HEK293T (cell line): ENCODE measurements at regions not wholly inside any gene's neighbourhood (a gene's known extent, or its start where the extent isn't known, plus 50 kb on each side); places are given as distances from the start of the nearest gene placed in this dataset.
A peak's percentile ranks its signal among the peaks of the same experiment; 100 is the strongest.

Experiments used
- CTCF ChIA-PET: fragments of 350-600 bp; formaldehyde crosslinking; extraction: SDS; loops from one replicate; lab custom pipeline; 2021; ENCODE audit warnings: antibody characterized with exemption, inconsistent platforms; lab: Yijun Ruan, JAX
- POLR2A ChIA-PET: fragments of 350-600 bp; formaldehyde crosslinking; extraction: SDS; loops from one replicate; lab custom pipeline; 2020; ENCODE audit warnings: antibody characterized with exemption, inconsistent platforms; lab: Yijun Ruan, JAX
- DNase-seq: peaks from one replicate; pipeline ENCODE4 v3.0.0; 2012; ENCODE audit warnings: mixed read lengths; ENCODE audit errors: extremely low spot score
- ARNT ChIP-seq: fragments of 450-650 bp; IDR thresholded peaks from 2 replicates; pipeline ENCODE4 v1.6.1; 2017; ENCODE audit warnings: mild to moderate bottlenecking
- BHLHE40 ChIP-seq: fragments of 450-650 bp; IDR thresholded peaks from 2 replicates; pipeline ENCODE4 v1.6.1; 2016; ENCODE audit warnings: mild to moderate bottlenecking, moderate library complexity, borderline replicate concordance
- CTBP1 ChIP-seq: fragments of 450-650 bp; IDR thresholded peaks from 2 replicates; pipeline ENCODE4 v1.6.1; 2016; ENCODE audit warnings: borderline replicate concordance
- ELF4 ChIP-seq: fragments of 450-650 bp; IDR thresholded peaks from 2 replicates; pipeline ENCODE4 v1.6.1; 2017; ENCODE audit warnings: antibody characterized with exemption
- FOXA1 ChIP-seq: fragments of 450-650 bp; IDR thresholded peaks from 2 replicates; pipeline ENCODE4 v1.6.1; 2016; ENCODE audit warnings: mild to moderate bottlenecking
- FOXK2 ChIP-seq: fragments of 450-650 bp; IDR thresholded peaks from 2 replicates; pipeline ENCODE4 v1.6.1; 2016; ENCODE audit warnings: mild to moderate bottlenecking
- FOXM1 ChIP-seq: fragments of 450-650 bp; IDR thresholded peaks from 2 replicates; pipeline ENCODE4 v1.6.1; 2017; ENCODE audit warnings: mild to moderate bottlenecking, borderline replicate concordance
- HDGF ChIP-seq: fragments of 450-650 bp; IDR thresholded peaks from 2 replicates; pipeline ENCODE4 v1.6.1; 2017; ENCODE audit warnings: antibody characterized with exemption, borderline replicate concordance
- L3MBTL2 ChIP-seq: fragments of 450-650 bp; conservative IDR thresholded peaks from 2 replicates; pipeline ENCODE4 v1.6.1; 2016; ENCODE audit warnings: mild to moderate bottlenecking
- LEF1 ChIP-seq: fragments of 450-650 bp; IDR thresholded peaks from 2 replicates; pipeline ENCODE4 v1.6.1; 2017; ENCODE audit warnings: mild to moderate bottlenecking, borderline replicate concordance
- NFRKB ChIP-seq: fragments of 450-650 bp; IDR thresholded peaks from 2 replicates; pipeline ENCODE4 v1.6.1; 2016; ENCODE audit warnings: mild to moderate bottlenecking, moderate library complexity
- SP1 ChIP-seq: fragments of 450-650 bp; IDR thresholded peaks from 2 replicates; pipeline ENCODE4 v1.6.1; 2017
- SUZ12 ChIP-seq: fragments of 450-650 bp; IDR thresholded peaks from 2 replicates; pipeline ENCODE4 v1.6.1; 2016; ENCODE audit warnings: mild to moderate bottlenecking
- TARDBP ChIP-seq: fragments of 450-650 bp; IDR thresholded peaks from 2 replicates; pipeline ENCODE4 v1.6.1; 2016
- ZNF384 ChIP-seq: fragments of 450-650 bp; IDR thresholded peaks from 2 replicates; pipeline ENCODE4 v1.6.1; 2016
- TF ChIP-seq, protein P1 (sequence below): fragments of 450-650 bp; IDR thresholded peaks from 2 replicates; pipeline ENCODE4 v1.6.1; 2016

- DNase-seq, result no peak
- ChIA-PET CTCF (no interaction called here), POLR2A (no interaction called here)
- no peak for TF ChIP-seq FOXK2
- TF ChIP-seq BHLHE40, result no peak
- TF ChIP-seq CTBP1, result no peak
- no peak for TF ChIP-seq HDGF
- TF ChIP-seq LEF1, result no peak
Measured at GRCh38 chr2:66017763-66018162, 417.2 kb upstream of the MEIS1 start.

DNA sequence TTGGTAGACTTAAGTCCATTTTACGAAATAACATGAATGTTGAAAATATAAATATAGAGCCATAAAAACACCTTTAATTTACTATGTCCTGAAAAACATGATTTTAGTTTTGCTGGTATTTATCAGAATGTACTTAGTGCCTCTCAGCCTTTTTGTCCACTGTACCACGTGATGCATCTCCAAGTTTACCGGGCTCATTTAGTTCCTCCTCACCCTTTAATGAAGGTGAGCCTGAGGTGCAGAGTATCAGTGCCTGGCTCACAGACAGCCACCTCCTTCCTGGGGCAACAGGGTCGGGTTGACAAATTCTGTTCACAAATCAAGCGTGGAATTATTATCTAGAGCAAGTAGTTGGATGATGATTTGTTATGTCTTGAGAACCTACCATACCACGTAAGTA is 420.5 kb upstream of the MEIS1 start:
- no peak for DNase-seq
- POLR2A ChIA-PET, result no interaction called here
- CTCF ChIA-PET, result no interaction called here
- TF ChIP-seq FOXA1, result no peak
- TF ChIP-seq SP1, result no peak
- TF ChIP-seq SUZ12, result no peak
- TF ChIP-seq L3MBTL2, result no peak
- TF ChIP-seq TARDBP, result no peak
- TF ChIP-seq CTBP1, result no peak
- TF ChIP-seq ZNF384, result no peak
- TF ChIP-seq ELF4, result no peak
- TF ChIP-seq ARNT, result no peak
- TF ChIP-seq HDGF, result no peak
- TF ChIP-seq FOXK2, result no peak
- no peak for TF ChIP-seq BHLHE40
- no peak for TF ChIP-seq LEF1
- no peak for TF ChIP-seq NFRKB
- no peak for TF ChIP-seq FOXM1
- TF ChIP-seq, protein P1, sequence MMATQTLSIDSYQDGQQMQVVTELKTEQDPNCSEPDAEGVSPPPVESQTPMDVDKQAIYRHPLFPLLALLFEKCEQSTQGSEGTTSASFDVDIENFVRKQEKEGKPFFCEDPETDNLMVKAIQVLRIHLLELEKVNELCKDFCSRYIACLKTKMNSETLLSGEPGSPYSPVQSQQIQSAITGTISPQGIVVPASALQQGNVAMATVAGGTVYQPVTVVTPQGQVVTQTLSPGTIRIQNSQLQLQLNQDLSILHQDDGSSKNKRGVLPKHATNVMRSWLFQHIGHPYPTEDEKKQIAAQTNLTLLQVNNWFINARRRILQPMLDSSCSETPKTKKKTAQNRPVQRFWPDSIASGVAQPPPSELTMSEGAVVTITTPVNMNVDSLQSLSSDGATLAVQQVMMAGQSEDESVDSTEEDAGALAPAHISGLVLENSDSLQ, result no peak

GRCh38 chr2:66013456-66013855 is 421.5 kb upstream of the MEIS1 start:
- POLR2A ChIA-PET, result no interaction called here
- CTCF ChIA-PET, result no interaction called here
- DNase-seq, result no peak
- TF ChIP-seq LEF1 (no peak), FOXM1 (no peak), NFRKB (no peak)
- TF ChIP-seq, protein P1, result peak; percentile 79

DNA sequence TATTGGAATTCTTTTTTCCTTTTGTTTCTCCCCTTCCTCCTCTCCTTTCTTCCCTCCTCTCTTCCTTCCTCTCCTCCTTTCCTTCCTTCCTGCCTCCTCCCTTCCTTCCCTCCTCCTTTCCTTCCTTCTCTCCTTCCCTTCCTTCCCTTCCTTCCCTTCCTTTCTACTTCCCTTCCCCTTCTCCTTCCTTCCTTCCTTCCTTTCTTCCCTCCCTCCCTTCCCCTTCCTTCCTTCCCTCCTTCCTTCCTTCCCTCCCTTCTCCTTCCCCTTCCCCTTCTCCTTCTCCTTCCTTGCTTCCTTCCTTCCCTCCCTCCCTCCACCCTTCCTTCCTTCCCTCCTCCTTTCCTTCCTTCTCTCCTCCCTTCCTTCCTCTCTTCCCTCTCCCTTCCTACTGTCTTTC is 431.0 kb upstream of the MEIS1 start:
- TF ChIP-seq, protein P1, result no peak
- TF ChIP-seq BHLHE40 (no peak), HDGF (no peak), FOXK2 (no peak), L3MBTL2 (no peak), ZNF384 (no peak), SP1 (no peak), FOXA1 (no peak), NFRKB (no peak), SUZ12 (no peak), ELF4 (no peak), FOXM1 (no peak), TARDBP (no peak), CTBP1 (no peak), LEF1 (no peak), ARNT (no peak)

DNA sequence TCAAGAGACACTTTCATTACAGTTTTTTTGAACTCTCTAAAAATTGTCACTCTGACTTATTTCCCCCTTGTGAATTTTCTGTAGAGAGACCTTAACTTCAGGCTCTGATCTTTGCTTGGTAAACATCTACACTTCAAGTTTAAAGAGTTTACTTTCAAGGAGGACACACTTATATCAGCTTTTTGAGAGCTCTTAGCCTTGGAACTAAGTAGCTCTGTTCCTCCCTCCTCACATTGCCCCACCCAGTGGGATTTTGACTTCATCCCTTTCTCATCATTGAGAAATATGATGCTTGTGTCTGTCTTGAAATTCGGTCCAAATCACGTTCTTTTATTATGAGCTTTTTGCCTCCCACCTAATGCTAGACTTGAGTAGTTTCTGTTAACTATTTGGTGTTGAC is 433.4 kb upstream of the MEIS1 start:
- no peak for DNase-seq
- CTCF ChIA-PET, result interaction anchor here (0.5 kb wide), 1 partner anchor 334 kb away, joined by 5 read pairs; no protein-coding TSS in a partner anchor
- TF ChIP-seq FOXM1, result no peak
- TF ChIP-seq FOXA1, result no peak
- no peak for TF ChIP-seq BHLHE40
- no peak for TF ChIP-seq TARDBP
- no peak for TF ChIP-seq HDGF
- no peak for TF ChIP-seq NFRKB
- TF ChIP-seq ARNT, result no peak
- no peak for TF ChIP-seq SP1
- TF ChIP-seq, protein P1, result no peak
- TF ChIP-seq ELF4, result no peak
- TF ChIP-seq SUZ12, result no peak
- TF ChIP-seq FOXK2, result no peak
- POLR2A ChIA-PET, result no interaction called here

More for the DNA sequence above, 431.0 kb upstream of the MEIS1 start:
- POLR2A ChIA-PET, result no interaction called here
- CTCF ChIA-PET, result no interaction called here
- no peak for DNase-seq

GRCh38 chr2:66000901-66001300 is 434.0 kb upstream of the MEIS1 start:
- no peak for DNase-seq
- ChIA-PET POLR2A (no interaction called here), CTCF (interaction anchor here (0.7 kb wide), 1 partner anchor 513 kb away, joined by 3 read pairs; no protein-coding TSS in a partner anchor)
- no peak for TF ChIP-seq FOXK2
- TF ChIP-seq ZNF384, result no peak
- no peak for TF ChIP-seq FOXA1
- TF ChIP-seq ELF4, result no peak
- no peak for TF ChIP-seq HDGF
- no peak for TF ChIP-seq FOXM1
- no peak for TF ChIP-seq SP1
- TF ChIP-seq, protein P1, result no peak
- TF ChIP-seq L3MBTL2, result no peak
- TF ChIP-seq LEF1, result no peak
- TF ChIP-seq ARNT, result no peak
- TF ChIP-seq SUZ12, result no peak
- no peak for TF ChIP-seq NFRKB
- TF ChIP-seq BHLHE40, result no peak
- no peak for TF ChIP-seq TARDBP
- no peak for TF ChIP-seq CTBP1
